ACC112 (cell line): ENCODE measurements at regions not wholly inside any gene's neighbourhood (a gene's known extent, or its start where the extent isn't known, plus 50 kb on each side); places are given as distances from the start of the nearest gene placed in this dataset.

Source experiments
- H2AFZ ChIP-seq: fragments of 200-600 bp; sonication (generic); one replicate; pipeline ENCODE4 v1.6.0; 2017; ENCODE audit warnings: antibody characterized with exemption, low read length; ENCODE audit not compliant: unreplicated experiment
- H3K27ac ChIP-seq: fragments of 200-600 bp; sonication (generic); 2 replicates; pipeline ENCODE4 v1.5.1; 2014; ENCODE audit warnings: low read depth, mild to moderate bottlenecking, antibody characterized with exemption, low read length, moderate library complexity
- H3K27me3 ChIP-seq: fragments of 200-600 bp; sonication (generic); 2 replicates; pipeline ENCODE4 v1.6.1; 2014; ENCODE audit warnings: mild to moderate bottlenecking, antibody characterized with exemption, low read length, moderate library complexity, mixed read lengths; ENCODE audit not compliant: insufficient read depth
- H3K36me3 ChIP-seq: fragments of 200-600 bp; sonication (generic); 2 replicates; pipeline ENCODE4 v1.6.1; 2016; ENCODE audit warnings: mild to moderate bottlenecking, antibody characterized with exemption, low read length, moderate library complexity, mixed read lengths; ENCODE audit not compliant: insufficient read depth
- H3K4me1 ChIP-seq: fragments of 200-600 bp; sonication (generic); one replicate; pipeline ENCODE4 v1.6.1; 2016; ENCODE audit warnings: low read length, mixed read lengths; ENCODE audit not compliant: insufficient read depth, unreplicated experiment, control insufficient read depth
- H3K4me3 ChIP-seq: fragments of 200-600 bp; sonication (generic); 2 replicates; pipeline ENCODE4 v1.5.1; 2014; ENCODE audit warnings: mild to moderate bottlenecking, low read depth, low read length
- H3K79me2 ChIP-seq: fragments of 200-600 bp; sonication (generic); one replicate; pipeline ENCODE4 v1.6.0; 2016; ENCODE audit warnings: low read length; ENCODE audit not compliant: control insufficient read depth, unreplicated experiment, insufficient read depth

GRCh38 chr12:31867292-31867691 lies 91.9 kb upstream of the RESF1 start:
- no peaks in the 10 kb centered on the region for H3K4me1 ChIP-seq

GRCh38 chr12:31866523-31866922 lies 92.7 kb upstream of the RESF1 start:
- peaks cover 5% of the 10 kb centered on the region; the same call in 1 of the 2 replicates for H3K27me3 ChIP-seq
- H3K79me2 ChIP-seq, result no peaks in the 10 kb centered on the region
- no peaks in the 10 kb centered on the region for H3K4me1 ChIP-seq
- H3K27ac ChIP-seq, result no peak overlapping the region
- no peak overlapping the region for H2AFZ ChIP-seq
- no peak overlapping the region for H3K4me3 ChIP-seq
- no peaks in the 10 kb centered on the region for H3K36me3 ChIP-seq

More at GRCh38 chr12:31867292-31867691, 91.9 kb upstream of the RESF1 start:
- Histone ChIP-seq H3K36me3 (no peaks in the 10 kb centered on the region), H3K79me2 (no peaks in the 10 kb centered on the region), H3K27me3 (0 out of 2 replicates have a peak, but pooled peaks cover 4% of the 10 kb centered on the region), H3K4me3 (no peak overlapping the region), H2AFZ (no peak overlapping the region), H3K27ac (no peak overlapping the region)

- Histone ChIP-seq H3K79me2 (no peaks in the 10 kb centered on the region), H3K36me3 (no peaks in the 10 kb centered on the region), H3K27me3 (peaks cover 20% of the 10 kb centered on the region), H3K4me3 (no peak overlapping the region), H3K4me1 (no peaks in the 10 kb centered on the region), H3K27ac (no peak overlapping the region), H2AFZ (no peak overlapping the region)
Measured at GRCh38 chr12:31865023-31865422, 94.2 kb upstream of the RESF1 start.

- H3K36me3 ChIP-seq, result no peaks in the 10 kb centered on the region
- peaks cover 19% of the 10 kb centered on the region for H3K27me3 ChIP-seq
- no peak overlapping the region for H3K27ac ChIP-seq
- no peak overlapping the region for H2AFZ ChIP-seq
- H3K4me1 ChIP-seq, result no peaks in the 10 kb centered on the region
- no peak overlapping the region for H3K4me3 ChIP-seq
- no peaks in the 10 kb centered on the region for H3K79me2 ChIP-seq
Measured at GRCh38 chr12:31861360-31861759, 97.9 kb upstream of the RESF1 start.

- no peak overlapping the region for H3K4me3 ChIP-seq
- H3K27me3 ChIP-seq, result peaks cover 19% of the 10 kb centered on the region
- no peaks in the 10 kb centered on the region for H3K4me1 ChIP-seq
- no peak overlapping the region for H3K27ac ChIP-seq
- H3K36me3 ChIP-seq, result no peaks in the 10 kb centered on the region
- H2AFZ ChIP-seq, result no peak overlapping the region
- no peaks in the 10 kb centered on the region for H3K79me2 ChIP-seq
Measured at GRCh38 chr12:31860401-31860800, 98.8 kb upstream of the RESF1 start.

- H2AFZ ChIP-seq, result no peak overlapping the region
- H3K4me3 ChIP-seq, result no peak overlapping the region
Measured at GRCh38 chr12:31859232-31859977, 99.8 kb upstream of the RESF1 start.

GRCh38 chr12:31855427-31855826 lies 103.8 kb upstream of the RESF1 start:
- Histone ChIP-seq H3K4me3 (no peak overlapping the region), H3K36me3 (no peaks in the 10 kb centered on the region), H3K27me3 (peaks cover 7% of the 10 kb centered on the region; the same call in 1 of the 2 replicates), H3K4me1 (no peaks in the 10 kb centered on the region), H3K27ac (no peak overlapping the region), H3K79me2 (no peaks in the 10 kb centered on the region), H2AFZ (no peak overlapping the region)

More at GRCh38 chr12:31859232-31859977, 99.8 kb upstream of the RESF1 start:
- Histone ChIP-seq H3K4me1 (no peaks in the 10 kb centered on the region), H3K27ac (no peak overlapping the region), H3K27me3 (peaks cover 19% of the 10 kb centered on the region), H3K79me2 (no peaks in the 10 kb centered on the region), H3K36me3 (no peaks in the 10 kb centered on the region)

- H3K27me3 ChIP-seq, result no peaks in the 10 kb centered on the region; the same call in 1 of the 2 replicates
- no peak overlapping the region for H2AFZ ChIP-seq
- no peaks in the 10 kb centered on the region for H3K4me1 ChIP-seq
- H3K27ac ChIP-seq, result no peak overlapping the region
- H3K4me3 ChIP-seq, result no peak overlapping the region
- H3K36me3 ChIP-seq, result no peaks in the 10 kb centered on the region
- H3K79me2 ChIP-seq, result no peaks in the 10 kb centered on the region
Measured at GRCh38 chr12:31853977-31854376, 105.2 kb upstream of the RESF1 start.

GRCh38 chr12:31853520-31853919 lies 105.7 kb upstream of the RESF1 start:
- no peak overlapping the region for H3K27ac ChIP-seq
- H3K4me3 ChIP-seq, result no peak overlapping the region

GRCh38 chr12:31850268-31850667 lies 108.9 kb upstream of the RESF1 start:
- H3K4me3 ChIP-seq, result no peak overlapping the region
- no peak overlapping the region for H3K27ac ChIP-seq

More at GRCh38 chr12:31853520-31853919, 105.7 kb upstream of the RESF1 start:
- no peaks in the 10 kb centered on the region for H3K79me2 ChIP-seq
- no peak overlapping the region for H2AFZ ChIP-seq
- no peaks in the 10 kb centered on the region for H3K36me3 ChIP-seq
- H3K4me1 ChIP-seq, result no peaks in the 10 kb centered on the region
- no peaks in the 10 kb centered on the region for H3K27me3 ChIP-seq

GRCh38 chr12:31849090-31849687 lies 110.0 kb upstream of the RESF1 start:
- Histone ChIP-seq H3K27ac (no peak overlapping the region), H3K36me3 (no peaks in the 10 kb centered on the region), H3K27me3 (no peaks in the 10 kb centered on the region), H3K79me2 (no peaks in the 10 kb centered on the region), H3K4me1 (no peaks in the 10 kb centered on the region), H3K4me3 (no peak overlapping the region), H2AFZ (no peak overlapping the region)

More at GRCh38 chr12:31850268-31850667, 108.9 kb upstream of the RESF1 start:
- no peak overlapping the region for H2AFZ ChIP-seq
- no peaks in the 10 kb centered on the region for H3K36me3 ChIP-seq
- H3K27me3 ChIP-seq, result no peaks in the 10 kb centered on the region
- H3K4me1 ChIP-seq, result no peaks in the 10 kb centered on the region
- H3K79me2 ChIP-seq, result no peaks in the 10 kb centered on the region
